HUES64 (cell line): ENCODE measurements at regions not wholly inside any gene's neighbourhood (a gene's known extent, or its start where the extent isn't known, plus 50 kb on each side); places are given as distances from the start of the nearest gene placed in this dataset.
"Not testable (repeated sequence)": the region's sequence is repeated elsewhere in the genome, so short reads cannot be mapped to it uniquely, and the experiment has no call there.

ENCODE experiments used
- H3K27ac ChIP-seq: 2 replicates; pipeline ENCODE4 v1.7.0; 2013; ENCODE audit warnings: low read depth, low read length, inconsistent platforms
- H3K27me3 ChIP-seq: 2 replicates; pipeline ENCODE4 v1.6.1; 2013; ENCODE audit warnings: mild to moderate bottlenecking, low read length; ENCODE audit not compliant: insufficient read depth
- H3K36me3 ChIP-seq: 2 replicates; pipeline ENCODE4 v1.6.1; 2013; ENCODE audit warnings: mild to moderate bottlenecking, low read length; ENCODE audit not compliant: insufficient read depth
- H3K4me1 ChIP-seq: 2 replicates; pipeline ENCODE4 v1.6.1; 2013; ENCODE audit warnings: mild to moderate bottlenecking, low read length, moderate library complexity; ENCODE audit not compliant: insufficient read depth
- H3K4me3 ChIP-seq: 2 replicates; pipeline ENCODE4 v1.5.1; 2013; ENCODE audit warnings: mild to moderate bottlenecking, low read length, moderate library complexity
- H3K9ac ChIP-seq: 2 replicates; pipeline ENCODE4 v1.6.1; 2013; ENCODE audit warnings: mild to moderate bottlenecking, low read depth, low read length
- H3K9me3 ChIP-seq: 2 replicates; pipeline ENCODE4 v1.6.1; 2013; ENCODE audit warnings: low read depth, low read length; ENCODE audit not compliant: insufficient read depth
- WGBS: fragments of 150-250, 120-280 bp; methylation state at CpG from one replicate; pipeline ENCODE4 v1.1.7; 2013; ENCODE audit warnings: missing lambda C conversion rate; 5-methylcytosine and 5-hydroxymethylcytosine counted together

GRCh38 chr3:74384159-74384558 lies 230.3 kb downstream of the CNTN3 start:
- Histone ChIP-seq H3K4me3 (no peak overlapping the region), H3K27me3 (no peaks in the 10 kb centered on the region), H3K27ac (no peak overlapping the region), H3K4me1 (no peaks in the 10 kb centered on the region), H3K9me3 (no peaks in the 10 kb centered on the region), H3K36me3 (no peaks in the 10 kb centered on the region), H3K9ac (no peak overlapping the region)
- WGBS = 96% methylated on average over 4 of the region's 4 CpGs

GRCh38 chr3:74377669-74378068 lies 236.8 kb downstream of the CNTN3 start:
- H3K4me1 ChIP-seq = no peaks in the 10 kb centered on the region
- H3K9ac ChIP-seq = no peak overlapping the region
- H3K27ac ChIP-seq = no peak overlapping the region
- H3K9me3 ChIP-seq = peaks cover 5% of the 10 kb centered on the region; the same call in 1 of the 2 replicates
- H3K27me3 ChIP-seq = no peaks in the 10 kb centered on the region
- H3K36me3 ChIP-seq = no peaks in the 10 kb centered on the region
- no peak overlapping the region for H3K4me3 ChIP-seq

- not testable (repeated sequence) for H3K4me3 ChIP-seq, H3K36me3 ChIP-seq, H3K9ac ChIP-seq, H3K27ac ChIP-seq, H3K4me1 ChIP-seq, H3K27me3 ChIP-seq, H3K9me3 ChIP-seq
- 93% methylated on average over 2 of the region's 2 CpGs for WGBS
Observed at GRCh38 chr3:74376323-74376722, 238.1 kb downstream of the CNTN3 start.

- H3K4me3 ChIP-seq = no peak overlapping the region
- H3K27me3 ChIP-seq = no peaks in the 10 kb centered on the region
- no peak overlapping the region for H3K27ac ChIP-seq
- H3K9me3 ChIP-seq = peaks cover 5% of the 10 kb centered on the region; the same call in 1 of the 2 replicates
- WGBS = 90% methylated on average over 1 of the region's 1 CpG
- H3K4me1 ChIP-seq = no peaks in the 10 kb centered on the region
- no peaks in the 10 kb centered on the region for H3K36me3 ChIP-seq
- H3K9ac ChIP-seq = no peak overlapping the region
Observed at GRCh38 chr3:74375653-74376052, 238.8 kb downstream of the CNTN3 start.

GRCh38 chr3:74372743-74373142 lies 241.7 kb downstream of the CNTN3 start:
- H3K27ac ChIP-seq = no peak overlapping the region
- no peaks in the 10 kb centered on the region for H3K4me1 ChIP-seq
- no peaks in the 10 kb centered on the region for H3K27me3 ChIP-seq
- 100% methylated on average over 2 of the region's 2 CpGs for WGBS
- no peak overlapping the region for H3K9ac ChIP-seq
- H3K36me3 ChIP-seq = no peaks in the 10 kb centered on the region
- H3K9me3 ChIP-seq = peaks cover 5% of the 10 kb centered on the region; the same call in 1 of the 2 replicates
- H3K4me3 ChIP-seq = no peak overlapping the region

GRCh38 chr3:74370342-74370741 lies 244.1 kb downstream of the CNTN3 start:
- Histone ChIP-seq H3K4me1 (no peaks in the 10 kb centered on the region), H3K4me3 (no peak overlapping the region), H3K27ac (no peak overlapping the region), H3K27me3 (no peaks in the 10 kb centered on the region), H3K9ac (no peak overlapping the region), H3K36me3 (no peaks in the 10 kb centered on the region), H3K9me3 (no peaks in the 10 kb centered on the region)
- WGBS = 100% methylated on average over 1 of the region's 2 CpGs

GRCh38 chr3:74366331-74366730 lies 248.1 kb downstream of the CNTN3 start:
- no CpG with 5 or more reads among the region's 1 CpG for WGBS

GRCh38 chr3:74363346-74363745 lies 251.1 kb downstream of the CNTN3 start:
- Histone ChIP-seq H3K9me3 (no peaks in the 10 kb centered on the region), H3K4me3 (no peak overlapping the region), H3K36me3 (no peaks in the 10 kb centered on the region), H3K4me1 (no peaks in the 10 kb centered on the region), H3K27me3 (no peaks in the 10 kb centered on the region), H3K27ac (no peak overlapping the region), H3K9ac (no peak overlapping the region)
- WGBS = 94% methylated on average over 1 of the region's 1 CpG

More at GRCh38 chr3:74366331-74366730, 248.1 kb downstream of the CNTN3 start:
- H3K4me3 ChIP-seq = no peak overlapping the region
- no peaks in the 10 kb centered on the region for H3K27me3 ChIP-seq
- H3K36me3 ChIP-seq = no peaks in the 10 kb centered on the region
- no peaks in the 10 kb centered on the region for H3K4me1 ChIP-seq
- no peaks in the 10 kb centered on the region for H3K9me3 ChIP-seq
- no peak overlapping the region for H3K9ac ChIP-seq
- no peak overlapping the region for H3K27ac ChIP-seq

GRCh38 chr3:74360406-74360805 lies 254.1 kb downstream of the CNTN3 start:
- H3K4me3 ChIP-seq = no peak overlapping the region
- no peaks in the 10 kb centered on the region for H3K9me3 ChIP-seq
- H3K36me3 ChIP-seq = no peaks in the 10 kb centered on the region
- H3K9ac ChIP-seq = no peak overlapping the region
- no peaks in the 10 kb centered on the region for H3K4me1 ChIP-seq
- H3K27me3 ChIP-seq = no peaks in the 10 kb centered on the region
- no peak overlapping the region for H3K27ac ChIP-seq

GRCh38 chr3:74357881-74358280 lies 256.6 kb downstream of the CNTN3 start:
- H3K4me1 ChIP-seq = no peaks in the 10 kb centered on the region
- H3K27me3 ChIP-seq = no peaks in the 10 kb centered on the region
- H3K4me3 ChIP-seq = no peak overlapping the region
- no peaks in the 10 kb centered on the region for H3K9me3 ChIP-seq
- H3K9ac ChIP-seq = no peak overlapping the region
- H3K27ac ChIP-seq = no peak overlapping the region
- WGBS = 97% methylated on average over 6 of the region's 6 CpGs
- no peaks in the 10 kb centered on the region for H3K36me3 ChIP-seq

GRCh38 chr3:74353039-74353438 lies 261.4 kb downstream of the CNTN3 start:
- Histone ChIP-seq H3K4me3 (no peak overlapping the region), H3K9ac (no peak overlapping the region), H3K27me3 (no peaks in the 10 kb centered on the region), H3K4me1 (no peaks in the 10 kb centered on the region), H3K27ac (no peak overlapping the region), H3K36me3 (no peaks in the 10 kb centered on the region), H3K9me3 (no peaks in the 10 kb centered on the region)
- WGBS = 70% methylated on average over 1 of the region's 1 CpG

GRCh38 chr3:74352166-74352565 lies 262.3 kb downstream of the CNTN3 start:
- no peak overlapping the region for H3K27ac ChIP-seq
- no CpG with 5 or more reads among the region's 1 CpG for WGBS
- no peaks in the 10 kb centered on the region for H3K9me3 ChIP-seq
- H3K4me1 ChIP-seq = no peaks in the 10 kb centered on the region
- no peak overlapping the region for H3K4me3 ChIP-seq
- no peaks in the 10 kb centered on the region for H3K36me3 ChIP-seq
- no peaks in the 10 kb centered on the region for H3K27me3 ChIP-seq
- H3K9ac ChIP-seq = no peak overlapping the region
